Activated naive CD4-positive, alpha-beta T cell treated with anti-CD3 and anti-CD28 coated beads, Interleukin-2, amount 10 ng/mL, durations not matched to agents 7 days and 5 days (primary cell): ENCODE measurements at regions not wholly inside any gene's neighbourhood (a gene's known extent, or its start where the extent isn't known, plus 50 kb on each side); places are given as distances from the start of the nearest gene placed in this dataset.

Experiments
- CTCF ChIA-PET: fragments of 350-600 bp; sonication (Branson Sonifier 250); formaldehyde crosslinking; loops from one replicate; lab custom pipeline; 2021; ENCODE audit warnings: antibody characterized with exemption; lab: Charles Lee
- DNase-seq: peaks from one replicate; pipeline ENCODE4 v3.0.0-alpha.2; 2020
- H3K27ac Mint-ChIP-seq: one replicate; pipeline ENCODE4 v1.8.0; 2021; ENCODE audit warnings: mild to moderate bottlenecking, moderate library complexity, mixed read lengths
- H3K27me3 Mint-ChIP-seq: one replicate; pipeline ENCODE4 v1.8.0; 2021; ENCODE audit warnings: mild to moderate bottlenecking, mixed read lengths
- H3K36me3 Mint-ChIP-seq: one replicate; pipeline ENCODE4 v1.8.0; 2021; ENCODE audit warnings: mixed read lengths
- H3K4me1 Mint-ChIP-seq: one replicate; pipeline ENCODE4 v1.8.0; 2021; ENCODE audit warnings: mixed read lengths
- H3K4me3 Mint-ChIP-seq: one replicate; pipeline ENCODE4 v1.8.0; 2021; ENCODE audit warnings: mild to moderate bottlenecking, moderate library complexity, mixed read lengths
- H3K9me3 Mint-ChIP-seq: one replicate; pipeline ENCODE4 v1.8.0; 2021; ENCODE audit warnings: mixed read lengths

GRCh38 chr21:38948377-38949069, 142.8 kb downstream of the ETS2 start:
- DNase-seq = no peak
- no peaks in the 10 kb centered on the region for H3K9me3 Mint-ChIP-seq
- H3K27me3 Mint-ChIP-seq = peaks cover 12% of the 10 kb centered on the region
- no peaks in the 10 kb centered on the region for H3K4me1 Mint-ChIP-seq
- no peak overlapping the region for H3K4me3 Mint-ChIP-seq
- H3K36me3 Mint-ChIP-seq = no peaks in the 10 kb centered on the region
- CTCF ChIA-PET = no interaction called here
- H3K27ac Mint-ChIP-seq = no peak overlapping the region

GRCh38 chr21:38945545-38946245, 140.0 kb downstream of the ETS2 start:
- no peaks in the 10 kb centered on the region for H3K4me1 Mint-ChIP-seq
- CTCF ChIA-PET = no interaction called here

GRCh38 chr21:38944903-38945302, 139.2 kb downstream of the ETS2 start:
- no peak overlapping the region for H3K27ac Mint-ChIP-seq
- no peaks in the 10 kb centered on the region for H3K4me1 Mint-ChIP-seq
- CTCF ChIA-PET = no interaction called here
- no peak overlapping the region for H3K4me3 Mint-ChIP-seq
- H3K27me3 Mint-ChIP-seq = peaks cover 12% of the 10 kb centered on the region
- H3K36me3 Mint-ChIP-seq = no peaks in the 10 kb centered on the region
- no peaks in the 10 kb centered on the region for H3K9me3 Mint-ChIP-seq
- no peak for DNase-seq

More at GRCh38 chr21:38945545-38946245, 140.0 kb downstream of the ETS2 start:
- H3K27ac Mint-ChIP-seq = no peak overlapping the region
- no peaks in the 10 kb centered on the region for H3K9me3 Mint-ChIP-seq
- H3K27me3 Mint-ChIP-seq = peaks cover 12% of the 10 kb centered on the region
- H3K36me3 Mint-ChIP-seq = no peaks in the 10 kb centered on the region
- no peak overlapping the region for H3K4me3 Mint-ChIP-seq
- DNase-seq = no peak

GRCh38 chr21:38944402-38944801, 138.7 kb downstream of the ETS2 start:
- DNase-seq = no peak
- Mint-ChIP-seq H3K27ac (no peak overlapping the region), H3K4me1 (no peaks in the 10 kb centered on the region), H3K27me3 (peaks cover 12% of the 10 kb centered on the region), H3K36me3 (no peaks in the 10 kb centered on the region), H3K9me3 (no peaks in the 10 kb centered on the region), H3K4me3 (no peak overlapping the region)
- CTCF ChIA-PET = no interaction called here

- H3K36me3 Mint-ChIP-seq = no peaks in the 10 kb centered on the region
- H3K27ac Mint-ChIP-seq = no peak overlapping the region
- peaks cover 9% of the 10 kb centered on the region for H3K4me1 Mint-ChIP-seq
- H3K9me3 Mint-ChIP-seq = no peaks in the 10 kb centered on the region
- H3K27me3 Mint-ChIP-seq = peaks cover 9% of the 10 kb centered on the region
- CTCF ChIA-PET = no interaction called here
- no peak for DNase-seq
- H3K4me3 Mint-ChIP-seq = no peak overlapping the region
Measured at GRCh38 chr21:38942748-38943211, 137.1 kb downstream of the ETS2 start.

- Mint-ChIP-seq H3K27me3 (no peaks in the 10 kb centered on the region), H3K36me3 (no peaks in the 10 kb centered on the region), H3K4me1 (peaks cover 9% of the 10 kb centered on the region), H3K9me3 (no peaks in the 10 kb centered on the region), H3K27ac (no peak overlapping the region), H3K4me3 (no peak overlapping the region)
- DNase-seq = no peak
- CTCF ChIA-PET = no interaction called here
Measured at GRCh38 chr21:38938769-38939168, 133.0 kb downstream of the ETS2 start.

GRCh38 chr21:38938343-38938742, 132.6 kb downstream of the ETS2 start:
- no peaks in the 10 kb centered on the region for H3K36me3 Mint-ChIP-seq
- peak; percentile 51 for DNase-seq
- H3K27ac Mint-ChIP-seq = no peak overlapping the region
- no peaks in the 10 kb centered on the region for H3K27me3 Mint-ChIP-seq
- no peaks in the 10 kb centered on the region for H3K9me3 Mint-ChIP-seq
- CTCF ChIA-PET = no interaction called here
- peaks cover 9% of the 10 kb centered on the region for H3K4me1 Mint-ChIP-seq
- no peak overlapping the region for H3K4me3 Mint-ChIP-seq

GRCh38 chr21:38937844-38938243, 132.1 kb downstream of the ETS2 start:
- no peaks in the 10 kb centered on the region for H3K9me3 Mint-ChIP-seq
- H3K4me3 Mint-ChIP-seq = no peak overlapping the region
- H3K4me1 Mint-ChIP-seq = peaks cover 9% of the 10 kb centered on the region
- no peaks in the 10 kb centered on the region for H3K36me3 Mint-ChIP-seq
- CTCF ChIA-PET = no interaction called here
- no peak overlapping the region for H3K27ac Mint-ChIP-seq
- no peak for DNase-seq
- H3K27me3 Mint-ChIP-seq = no peaks in the 10 kb centered on the region

GRCh38 chr21:38937286-38937790, 131.6 kb downstream of the ETS2 start:
- peaks cover 9% of the 10 kb centered on the region for H3K4me1 Mint-ChIP-seq
- CTCF ChIA-PET = no interaction called here
- no peak for DNase-seq
- no peaks in the 10 kb centered on the region for H3K9me3 Mint-ChIP-seq
- H3K4me3 Mint-ChIP-seq = no peak overlapping the region
- no peaks in the 10 kb centered on the region for H3K36me3 Mint-ChIP-seq
- H3K27ac Mint-ChIP-seq = no peak overlapping the region
- no peaks in the 10 kb centered on the region for H3K27me3 Mint-ChIP-seq

GRCh38 chr21:38936240-38936639, 130.5 kb downstream of the ETS2 start:
- no peak overlapping the region for H3K27ac Mint-ChIP-seq
- H3K4me1 Mint-ChIP-seq = peaks cover 9% of the 10 kb centered on the region
- no peak for DNase-seq
- no peaks in the 10 kb centered on the region for H3K27me3 Mint-ChIP-seq
- H3K9me3 Mint-ChIP-seq = no peaks in the 10 kb centered on the region
- H3K36me3 Mint-ChIP-seq = no peaks in the 10 kb centered on the region
- CTCF ChIA-PET = no interaction called here
- H3K4me3 Mint-ChIP-seq = no peak overlapping the region

GRCh38 chr21:38933731-38934130, 128.0 kb downstream of the ETS2 start:
- no peak overlapping the region for H3K4me3 Mint-ChIP-seq
- DNase-seq = no peak
- no peaks in the 10 kb centered on the region for H3K9me3 Mint-ChIP-seq
- H3K36me3 Mint-ChIP-seq = no peaks in the 10 kb centered on the region
- no peaks in the 10 kb centered on the region for H3K27me3 Mint-ChIP-seq
- H3K4me1 Mint-ChIP-seq = peaks cover 8% of the 10 kb centered on the region
- CTCF ChIA-PET = no interaction called here
- no peak overlapping the region for H3K27ac Mint-ChIP-seq

GRCh38 chr21:38931291-38931690, 125.6 kb downstream of the ETS2 start:
- Mint-ChIP-seq H3K9me3 (no peaks in the 10 kb centered on the region), H3K27ac (no peak overlapping the region), H3K4me1 (no peaks in the 10 kb centered on the region), H3K4me3 (no peak overlapping the region), H3K36me3 (no peaks in the 10 kb centered on the region), H3K27me3 (peaks cover 14% of the 10 kb centered on the region)
- CTCF ChIA-PET = no interaction called here
- DNase-seq = no peak

GRCh38 chr21:38930853-38931252, 125.1 kb downstream of the ETS2 start:
- Mint-ChIP-seq H3K4me1 (no peaks in the 10 kb centered on the region), H3K27ac (no peak overlapping the region), H3K9me3 (no peaks in the 10 kb centered on the region), H3K4me3 (no peak overlapping the region), H3K27me3 (peaks cover 18% of the 10 kb centered on the region), H3K36me3 (no peaks in the 10 kb centered on the region)
- CTCF ChIA-PET = no interaction called here
- DNase-seq = no peak

- Mint-ChIP-seq H3K27ac (no peak overlapping the region), H3K27me3 (peaks cover 26% of the 10 kb centered on the region), H3K9me3 (no peaks in the 10 kb centered on the region), H3K36me3 (no peaks in the 10 kb centered on the region), H3K4me3 (no peak overlapping the region), H3K4me1 (no peaks in the 10 kb centered on the region)
- no peak for DNase-seq
- CTCF ChIA-PET = interaction anchor here (1.4 kb wide), 1 partner anchor 15 kb away, joined by 4 read pairs; no protein-coding TSS in a partner anchor
Measured at GRCh38 chr21:38930066-38930465, 124.3 kb downstream of the ETS2 start.

- CTCF ChIA-PET = interaction anchor here (1.4 kb wide), 1 partner anchor 15 kb away, joined by 4 read pairs; no protein-coding TSS in a partner anchor
- no peaks in the 10 kb centered on the region for H3K9me3 Mint-ChIP-seq
- H3K27ac Mint-ChIP-seq = no peak overlapping the region
- DNase-seq = no peak
- H3K36me3 Mint-ChIP-seq = no peaks in the 10 kb centered on the region
- no peak overlapping the region for H3K4me3 Mint-ChIP-seq
- peaks cover 30% of the 10 kb centered on the region for H3K27me3 Mint-ChIP-seq
- H3K4me1 Mint-ChIP-seq = no peaks in the 10 kb centered on the region
Measured at GRCh38 chr21:38929652-38930051, 123.9 kb downstream of the ETS2 start.
